ENCODE measurements at regions not wholly inside any gene's neighbourhood (a gene's known extent, or its start where the extent isn't known, plus 50 kb on each side); places are given as distances from the start of the nearest gene placed in this dataset.

- Histone ChIP-seq H3K4me3 (no peak overlapping the region), H3K27ac (replicated peaks in 1 of 4) (no peak overlapping the region), H3K36me3 (no peaks in the 10 kb centered on the region), H3K4me1 (no peaks in the 10 kb centered on the region), H3K9me3 (no peaks in the 10 kb centered on the region), H3K27me3 (no peaks in the 10 kb centered on the region)
- TF ChIP-seq EP300 (IDR thresholded peaks at IDR 0.05), result no peak
- no peak for TF ChIP-seq CTCF (IDR thresholded peaks at IDR 0.05)
- TF ChIP-seq POLR2AphosphoS5 (IDR thresholded peaks at IDR 0.05), result no peak
- TF ChIP-seq POLR2A (IDR thresholded peaks at IDR 0.05; ENCODE audit: low read depth), result no peak
- DNase-seq (ENCODE audit: extremely low spot score), result no peak
- intact Hi-C loops (cut with DNase I), result no loop called here
- WGBS, result 92% methylated on average over 11 of the region's 11 CpGs
Observed at GRCh38 chr16:79980650-79981521, 380.3 kb upstream of the MAF start.

DNA sequence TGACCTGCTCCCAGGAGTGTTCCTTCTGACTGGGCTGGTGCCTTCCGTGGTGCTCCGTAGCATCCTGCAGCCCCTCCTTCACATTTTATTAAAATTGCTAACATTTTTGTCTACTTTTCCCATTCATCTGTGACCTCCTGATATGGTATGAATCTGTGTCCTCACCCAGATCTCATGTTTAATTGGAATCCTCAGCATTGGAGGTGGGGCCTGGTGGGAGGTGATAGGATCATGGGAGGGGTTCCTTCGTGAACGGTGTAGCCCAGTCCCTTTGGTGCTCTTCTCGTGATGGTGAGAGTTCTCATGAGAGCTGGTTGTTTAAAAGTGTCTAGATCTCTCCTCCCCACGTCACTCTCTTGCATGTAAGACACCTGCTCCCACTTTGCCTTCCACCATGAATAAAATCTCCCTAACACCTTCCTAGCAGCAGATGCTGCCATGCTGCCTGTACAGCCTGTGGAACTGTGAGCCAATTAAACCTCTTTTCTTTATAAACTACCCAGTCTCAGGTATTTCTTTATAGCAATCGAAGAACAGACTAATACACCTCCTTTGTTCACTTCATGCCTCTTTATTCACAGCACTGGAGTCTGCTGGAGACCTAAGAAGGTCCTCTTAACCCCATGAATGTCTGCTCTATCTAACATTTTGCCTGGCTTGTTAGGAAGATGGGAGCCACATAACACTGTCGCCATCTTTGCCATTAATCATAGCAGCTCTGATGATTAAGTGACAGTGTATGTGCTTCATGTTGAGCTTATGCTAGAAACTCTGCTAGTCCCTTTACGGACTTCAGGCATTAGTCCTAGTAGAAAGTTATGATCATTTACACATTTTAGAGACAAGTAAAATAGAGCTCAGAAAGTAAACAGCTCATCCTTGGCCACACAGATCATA is 377.7 kb upstream of the MAF start:
- Histone ChIP-seq H3K4me1 (no peaks in the 10 kb centered on the region), H3K27ac (replicated peaks in 1 of 4) (no peak overlapping the region), H3K27me3 (no peaks in the 10 kb centered on the region), H3K36me3 (no peaks in the 10 kb centered on the region), H3K9me3 (no peaks in the 10 kb centered on the region), H3K4me3 (no peak overlapping the region)
- DNase-seq (ENCODE audit: extremely low spot score), result no peak
- TF ChIP-seq POLR2AphosphoS5 (IDR thresholded peaks at IDR 0.05) (no peak), EP300 (IDR thresholded peaks at IDR 0.05) (no peak), CTCF (IDR thresholded peaks at IDR 0.05) (no peak), POLR2A (IDR thresholded peaks at IDR 0.05; ENCODE audit: low read depth) (no peak)
- WGBS, result 90% methylated on average over 9 of the region's 9 CpGs
- intact Hi-C loops (cut with DNase I), result no loop called here

DNA sequence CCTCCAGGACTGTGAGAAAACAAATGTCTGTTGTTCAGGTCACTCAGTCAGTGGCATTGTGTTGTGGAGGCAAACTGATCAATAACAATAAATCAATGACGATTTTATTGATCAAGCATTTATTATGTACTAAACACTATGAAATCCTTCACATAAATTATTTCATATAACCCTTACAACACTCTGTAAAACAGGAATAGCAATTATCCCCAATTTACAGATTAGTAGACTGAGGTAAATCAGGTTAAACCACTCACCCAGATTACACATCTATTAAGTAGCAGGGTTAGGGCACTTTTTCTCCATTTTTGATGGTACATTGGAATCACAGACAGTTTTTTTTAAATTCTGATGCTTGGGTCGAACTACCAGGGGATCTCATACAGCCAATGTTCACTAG is 372.8 kb upstream of the MAF start:
- no peak for DNase-seq (ENCODE audit: extremely low spot score)
- TF ChIP-seq CTCF (IDR thresholded peaks at IDR 0.05) (no peak), EP300 (IDR thresholded peaks at IDR 0.05) (no peak), POLR2A (IDR thresholded peaks at IDR 0.05; ENCODE audit: low read depth) (no peak), POLR2AphosphoS5 (IDR thresholded peaks at IDR 0.05) (no peak)
- Histone ChIP-seq H3K36me3 (no peaks in the 10 kb centered on the region), H3K9me3 (no peaks in the 10 kb centered on the region), H3K4me3 (no peak overlapping the region), H3K27me3 (no peaks in the 10 kb centered on the region), H3K4me1 (no peaks in the 10 kb centered on the region), H3K27ac (replicated peaks in 1 of 4) (no peak overlapping the region)
- WGBS, result 73% methylated on average over 2 of the region's 2 CpGs
- intact Hi-C loops (cut with DNase I), result no loop called here

GRCh38 chr16:79972053-79972704 is 371.6 kb upstream of the MAF start:
- H3K4me1 ChIP-seq, result no peaks in the 10 kb centered on the region
- TF ChIP-seq CTCF (IDR thresholded peaks at IDR 0.05) (no peak), POLR2AphosphoS5 (IDR thresholded peaks at IDR 0.05) (no peak), POLR2A (IDR thresholded peaks at IDR 0.05; ENCODE audit: low read depth) (no peak), EP300 (IDR thresholded peaks at IDR 0.05) (no peak)
- no peak overlapping the region for H3K4me3 ChIP-seq
- 62% methylated on average over 4 of the region's 4 CpGs for WGBS
- no peaks in the 10 kb centered on the region for H3K9me3 ChIP-seq
- DNase-seq (ENCODE audit: extremely low spot score), result no peak
- no peaks in the 10 kb centered on the region for H3K27me3 ChIP-seq
- intact Hi-C loops (cut with DNase I), result no loop called here
- H3K36me3 ChIP-seq, result no peaks in the 10 kb centered on the region
- H3K27ac ChIP-seq (replicated peaks in 1 of 4), result no peak overlapping the region

Data from esophagus muscularis mucosa (tissue), 4 donors.